Caki2 (cell line): ENCODE measurements at regions not wholly inside any gene's neighbourhood (a gene's known extent, or its start where the extent isn't known, plus 50 kb on each side); places are given as distances from the start of the nearest gene placed in this dataset.
A peak's percentile ranks its signal among the peaks of the same experiment; 100 is the strongest.

Experiments used
- DNase-seq: peaks from one replicate; pipeline ENCODE4 v3.0.0-alpha.2; 2015; ENCODE audit warnings: low read depth
- in situ Hi-C: cut with HindIII; loops from 2 replicates; pipeline ENCODE4 v1.10.0; 2016; ENCODE audit warnings: low sequenced_read_pairs, low pct_unique_long_range_greater_than_20kb, mixed read lengths

GRCh38 chr9:80440724-80441123 is 869.0 kb downstream of the TLE4 start:
- in situ Hi-C loops = no loop called here
- DNase-seq = no peak

DNA sequence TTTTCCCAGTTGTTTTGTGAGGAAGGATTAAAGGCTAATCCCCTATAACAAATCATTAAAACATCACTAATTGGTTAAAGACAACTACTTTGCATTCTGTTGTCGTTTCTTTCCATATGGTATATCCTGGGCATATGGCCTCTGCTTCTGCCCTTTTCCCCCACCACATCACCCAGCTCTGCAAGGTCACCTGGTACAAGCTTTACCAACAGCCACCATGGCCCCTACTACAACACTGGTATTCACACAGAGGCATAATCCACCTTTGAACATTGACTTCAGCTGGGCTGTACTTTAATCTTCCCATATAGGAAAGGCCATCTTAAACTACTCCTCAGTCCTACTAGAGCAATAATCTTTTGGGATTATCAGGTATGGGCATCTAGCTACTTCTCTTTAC is 866.1 kb downstream of the TLE4 start:
- DNase-seq = no peak
- in situ Hi-C loops = no loop called here

DNA sequence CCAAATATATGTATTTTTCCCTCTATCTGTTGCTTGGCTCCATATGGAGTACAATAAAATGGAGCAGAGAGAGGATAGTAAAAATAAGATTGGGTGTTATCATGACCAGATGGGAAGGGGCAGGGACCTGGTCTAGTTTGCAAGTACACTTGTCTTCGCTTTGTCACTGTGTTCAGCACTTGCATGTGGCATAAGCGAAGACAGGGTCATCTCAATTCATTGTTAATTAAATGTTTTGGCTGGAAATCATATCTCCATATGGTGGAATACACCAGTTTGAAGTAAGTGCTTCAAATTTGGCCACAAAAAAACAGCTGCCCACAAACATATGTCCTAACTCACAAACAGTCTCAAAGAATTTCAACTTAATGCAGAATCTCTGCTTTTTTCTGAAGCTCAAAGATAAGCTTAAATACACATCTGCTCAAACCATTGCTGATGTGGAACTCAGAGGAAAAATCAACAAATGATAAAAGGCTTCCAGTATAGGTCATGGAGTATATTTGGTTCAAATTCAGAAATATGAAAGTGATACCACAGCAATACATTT is 865.4 kb downstream of the TLE4 start:
- in situ Hi-C loops = no loop called here
- DNase-seq = no peak

GRCh38 chr9:80435591-80435990 is 863.8 kb downstream of the TLE4 start:
- in situ Hi-C loops = no loop called here
- no peak for DNase-seq

- in situ Hi-C loops = no loop called here
- DNase-seq = no peak
Observed at GRCh38 chr9:80426992-80427391, 855.2 kb downstream of the TLE4 start.

GRCh38 chr9:80417211-80417773 is 845.5 kb downstream of the TLE4 start:
- DNase-seq = no peak
- in situ Hi-C loops = no loop called here

- DNase-seq = peak; percentile 43
- in situ Hi-C loops = no loop called here
Observed at GRCh38 chr9:80410106-80410505, 838.3 kb downstream of the TLE4 start.

GRCh38 chr9:80407220-80407619 is 835.5 kb downstream of the TLE4 start:
- no peak for DNase-seq
- in situ Hi-C loops = no loop called here

GRCh38 chr9:80401243-80401642 is 829.5 kb downstream of the TLE4 start:
- in situ Hi-C loops = no loop called here
- no peak for DNase-seq

- no peak for DNase-seq
- in situ Hi-C loops = no loop called here
Observed at GRCh38 chr9:80400624-80401230, 829.0 kb downstream of the TLE4 start.

- no peak for DNase-seq
- in situ Hi-C loops = no loop called here
Observed at GRCh38 chr9:80399606-80400005, 827.8 kb downstream of the TLE4 start.

GRCh38 chr9:80387828-80388227 is 816.1 kb downstream of the TLE4 start:
- no peak for DNase-seq
- in situ Hi-C loops = no loop called here

- in situ Hi-C loops = no loop called here
- DNase-seq = no peak
Observed at GRCh38 chr9:80385246-80385645, 813.5 kb downstream of the TLE4 start.

DNA sequence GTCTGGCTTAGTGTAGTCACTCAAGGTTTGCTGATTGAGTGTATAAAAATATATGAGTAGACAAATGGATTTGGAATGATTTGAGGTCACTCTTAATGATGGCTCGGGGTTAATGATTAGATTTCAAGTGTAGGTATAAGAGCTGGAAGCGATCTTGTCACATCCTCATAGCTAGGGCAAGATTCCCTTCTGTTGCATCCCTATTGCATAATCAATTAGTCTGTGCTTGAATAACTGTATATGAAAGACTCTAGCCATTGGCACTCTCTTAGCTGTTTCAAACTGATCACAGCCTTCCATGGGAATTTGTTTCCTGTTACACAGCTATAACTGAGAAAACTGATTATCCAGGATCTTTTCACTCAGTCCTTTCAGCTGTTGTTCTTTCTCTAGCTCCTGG is 811.6 kb downstream of the TLE4 start:
- no peak for DNase-seq

DNA sequence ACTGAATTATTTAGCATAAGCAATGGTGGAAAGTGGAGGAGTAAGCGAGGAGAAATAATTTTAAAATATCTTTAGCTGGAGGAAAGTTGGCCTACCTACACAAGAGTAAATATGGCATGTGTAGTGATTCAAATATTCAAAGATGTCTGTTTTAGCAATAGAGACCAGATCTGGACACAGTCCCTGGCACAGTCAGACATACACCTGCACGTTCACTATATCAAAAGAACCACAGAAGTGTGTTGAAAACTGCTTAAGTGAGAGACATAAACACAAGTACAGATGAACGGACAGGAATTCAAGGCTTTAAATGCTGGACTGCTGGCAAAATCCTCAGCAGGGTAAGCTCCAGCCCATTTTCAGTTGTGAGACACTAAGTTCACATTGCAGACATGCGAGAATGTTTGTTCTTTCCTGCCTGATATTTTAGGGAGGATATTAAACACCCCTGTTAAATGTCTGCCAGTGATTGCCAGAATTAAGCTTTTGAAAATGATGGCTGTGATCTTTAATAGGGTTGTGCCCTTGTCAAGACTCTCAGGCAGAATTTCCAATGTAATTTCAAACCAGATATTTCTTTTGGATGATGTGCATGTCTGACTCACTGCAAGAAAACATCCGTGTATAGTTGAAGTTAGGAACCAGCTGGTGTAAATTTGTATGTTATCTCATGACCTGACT is 810.6 kb downstream of the TLE4 start:
- in situ Hi-C loops = no loop called here
- DNase-seq = no peak

More for the DNA sequence above, 811.6 kb downstream of the TLE4 start:
- in situ Hi-C loops = no loop called here

DNA sequence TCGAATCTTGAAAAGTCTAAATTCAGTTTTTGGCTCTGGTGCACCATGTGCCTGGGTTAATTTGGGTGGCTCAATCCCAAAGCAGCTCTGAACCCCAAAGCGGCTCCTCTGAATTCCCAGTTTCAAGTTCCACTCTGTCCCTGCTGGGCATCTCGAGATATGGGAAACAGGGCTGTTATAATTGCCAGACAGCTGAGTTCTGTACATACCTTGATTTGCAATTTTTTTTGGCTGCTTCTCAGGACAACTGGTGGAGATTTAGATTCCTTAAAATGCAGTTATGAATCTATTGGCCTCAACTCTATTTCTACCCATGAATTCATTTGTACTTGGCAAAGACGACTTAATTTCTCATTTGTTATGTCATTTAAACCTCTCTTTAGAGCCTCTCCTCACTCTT is 808.5 kb downstream of the TLE4 start:
- in situ Hi-C loops = no loop called here

DNA sequence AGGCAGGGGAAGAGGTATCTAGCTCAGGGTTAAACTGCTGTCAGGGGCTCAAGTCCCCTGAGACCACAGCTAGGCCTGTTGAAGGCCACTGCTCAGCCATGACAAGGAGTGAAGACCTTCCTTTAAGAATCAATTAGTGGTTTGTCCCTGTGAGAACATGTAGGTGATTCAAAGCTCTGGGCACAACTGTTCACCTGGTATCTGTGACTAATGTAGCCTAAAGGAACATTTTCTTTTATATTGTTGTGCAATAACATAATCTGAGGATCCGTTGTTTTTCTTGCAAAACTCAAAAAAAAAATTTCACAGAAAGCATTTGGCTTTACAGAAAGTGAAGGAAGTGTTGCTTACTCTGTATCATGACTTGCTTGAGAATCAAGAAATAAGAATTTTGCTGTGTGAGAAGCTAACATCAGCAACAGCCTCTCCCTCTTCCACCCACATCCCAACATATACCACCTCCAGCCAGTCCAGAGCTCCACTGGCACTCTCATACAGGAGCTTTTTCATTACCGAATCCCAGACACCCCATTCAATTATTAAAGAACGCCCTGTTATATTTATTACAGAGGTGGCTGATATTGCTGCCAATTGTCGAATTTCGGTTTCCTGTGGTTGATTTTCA is 807.0 kb downstream of the TLE4 start:
- in situ Hi-C loops = no loop called here

More for the DNA sequence above, 808.5 kb downstream of the TLE4 start:
- no peak for DNase-seq

DNA sequence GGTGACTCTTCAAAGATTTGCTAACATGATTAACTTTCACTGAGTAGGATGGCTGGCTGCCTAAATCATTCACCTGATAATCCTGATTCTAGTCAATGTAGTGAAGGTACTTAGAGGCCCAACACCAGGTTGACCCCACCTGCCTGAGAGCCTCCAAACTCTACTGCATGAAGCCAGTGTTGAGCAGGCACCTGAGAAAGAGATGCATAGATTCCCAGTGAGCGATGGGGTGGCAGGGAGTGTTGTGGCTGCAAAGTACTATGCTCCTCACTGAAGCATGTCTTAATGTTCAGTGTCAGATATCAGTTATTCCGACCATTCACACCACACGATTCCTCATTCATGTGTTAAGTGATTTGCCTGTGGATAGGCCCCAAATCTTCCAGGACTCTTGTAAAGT is 804.4 kb downstream of the TLE4 start:
- no peak for DNase-seq
- in situ Hi-C loops = no loop called here

More for the DNA sequence above, 807.0 kb downstream of the TLE4 start:
- no peak for DNase-seq

GRCh38 chr9:80375477-80375876 is 803.7 kb downstream of the TLE4 start:
- in situ Hi-C loops = no loop called here
- DNase-seq = no peak
